Stimulated activated CD4-positive, alpha-beta T cell treated with anti-CD3 and anti-CD28 coated beads, Interleukin-4, amount 100 ng/mL, for 48 hours (primary cell): ENCODE measurements at regions not wholly inside any gene's neighbourhood (a gene's known extent, or its start where the extent isn't known, plus 50 kb on each side); places are given as distances from the start of the nearest gene placed in this dataset.
"Not testable (repeated sequence)": the region's sequence is repeated elsewhere in the genome, so short reads cannot be mapped to it uniquely, and the experiment has no call there.

Experiments
- DNase-seq, 2 donors: peaks; one replicate each; pipeline ENCODE4 v3.0.0-alpha.2; 2020; ENCODE audit warnings: low read depth in 2 of 2

GRCh38 chr14:34173916-34174315, 223.0 kb upstream of the EGLN3 start:
- no peak for DNase-seq

GRCh38 chr14:34172550-34173368, 221.9 kb upstream of the EGLN3 start:
- DNase-seq: no peak

GRCh38 chr14:34172173-34172451, 221.2 kb upstream of the EGLN3 start:
- no peak for DNase-seq

- no peak for DNase-seq
Observed at GRCh38 chr14:34171431-34172172, 220.7 kb upstream of the EGLN3 start.

- DNase-seq: no peak
Observed at GRCh38 chr14:34170882-34171281, 220.0 kb upstream of the EGLN3 start.

- no peak for DNase-seq
Observed at GRCh38 chr14:34169561-34169960, 218.7 kb upstream of the EGLN3 start.

GRCh38 chr14:34168656-34169055, 217.8 kb upstream of the EGLN3 start:
- no peak for DNase-seq

GRCh38 chr14:34165847-34166350, 215.0 kb upstream of the EGLN3 start:
- DNase-seq: no peak

- no peak for DNase-seq
Observed at GRCh38 chr14:34164162-34164864, 213.4 kb upstream of the EGLN3 start.

- no peak for DNase-seq
Observed at GRCh38 chr14:34161351-34162082, 210.6 kb upstream of the EGLN3 start.

- DNase-seq: no peak
Observed at GRCh38 chr14:34160619-34161018, 209.7 kb upstream of the EGLN3 start.

- DNase-seq: no peak
Observed at GRCh38 chr14:34157651-34158050, 206.8 kb upstream of the EGLN3 start.

- no peak for DNase-seq
Observed at GRCh38 chr14:34147461-34147860, 196.6 kb upstream of the EGLN3 start.

GRCh38 chr14:34140127-34140526, 189.3 kb upstream of the EGLN3 start:
- DNase-seq: not testable (repeated sequence)

GRCh38 chr14:34139160-34140121, 188.6 kb upstream of the EGLN3 start:
- not testable (repeated sequence) for DNase-seq

GRCh38 chr14:34138175-34138574, 187.3 kb upstream of the EGLN3 start:
- no peak for DNase-seq

GRCh38 chr14:34137001-34137745, 186.3 kb upstream of the EGLN3 start:
- DNase-seq: no peak

GRCh38 chr14:34135492-34135891, 184.6 kb upstream of the EGLN3 start:
- DNase-seq: no peak

- no peak for DNase-seq
Observed at GRCh38 chr14:34134484-34134883, 183.6 kb upstream of the EGLN3 start.
